IMR-90 (cell line): ENCODE measurements at regions not wholly inside any gene's neighbourhood (a gene's known extent, or its start where the extent isn't known, plus 50 kb on each side); places are given as distances from the start of the nearest gene placed in this dataset.

Experiments
- ATAC-seq: fragments of 200-7000 bp; cut with Tn5 transposase; 2 replicates; pipeline ENCODE4 v1.9.1; 2020; ENCODE audit warnings: low read depth, mild to moderate bottlenecking, moderate library complexity
- BruUV-seq: library from RNA; stranded (reverse); fragments of 400-500 nt; replicated peaks from 2 replicates; lab custom pipeline; 2021; lab: Mats Ljungman, UMichigan
- CTCF ChIA-PET: fragments of 300-600 bp; formaldehyde crosslinking; extraction: SDS; loops from one replicate; lab custom pipeline; 2021; ENCODE audit warnings: antibody characterized with exemption; lab: Yijun Ruan, JAX
- POLR2A ChIA-PET: fragments of 300-600 bp; sonication (Branson Sonifier 250); formaldehyde crosslinking; loops from one replicate; lab custom pipeline; 2022; ENCODE audit warnings: antibody characterized with exemption; ENCODE audit not compliant: unreplicated experiment; lab: Charles Lee
- DNase-seq: peaks from one replicate; pipeline ENCODE4 v3.0.0; 2013
- H2AFZ ChIP-seq: replicated peaks from 2 replicates; pipeline ENCODE3; 2013; ENCODE audit warnings: low read length, mild to moderate bottlenecking; ENCODE audit not compliant: poor library complexity
- H2AK5ac ChIP-seq: 2 replicates; pipeline ENCODE4 v1.6.1; 2013; ENCODE audit warnings: low read depth, low read length, inconsistent platforms
- H2AK9ac ChIP-seq: replicated peaks from 2 replicates; pipeline ENCODE3; 2013; ENCODE audit warnings: mild to moderate bottlenecking, low read depth, low read length, moderate library complexity; ENCODE audit not compliant: poor library complexity
- H2BK120ac ChIP-seq: 2 replicates; pipeline ENCODE4 v1.6.1; 2013; ENCODE audit warnings: low read depth, low read length, inconsistent platforms
- H2BK15ac ChIP-seq: 3 replicates; pipeline ENCODE4 v1.6.1; 2013; ENCODE audit warnings: low read depth, low read length, inconsistent platforms
- H2BK20ac ChIP-seq: 2 replicates; pipeline ENCODE4 v1.6.1; 2013; ENCODE audit warnings: low read depth, mild to moderate bottlenecking, inconsistent platforms, low read length, moderate library complexity
- H2BK5ac ChIP-seq: 2 replicates; pipeline ENCODE4 v1.6.1; 2013; ENCODE audit warnings: mild to moderate bottlenecking, low read depth, low read length, inconsistent platforms; ENCODE audit not compliant: poor library complexity, severe bottlenecking
- H3K14ac ChIP-seq: replicated peaks from 2 replicates; pipeline ENCODE4 v1.6.1; 2013; ENCODE audit warnings: low read depth, low read length, inconsistent platforms
- H3K18ac ChIP-seq: 2 replicates; pipeline ENCODE4 v1.6.1; 2013; ENCODE audit warnings: low read depth, low read length, control low read depth
- H3K23ac ChIP-seq: 2 replicates; pipeline ENCODE4 v1.6.1; 2013; ENCODE audit warnings: low read depth, low read length, inconsistent platforms
- H3K27ac ChIP-seq: 2 replicates; pipeline ENCODE4 v1.5.1; 2013; ENCODE audit warnings: mild to moderate bottlenecking, control low read depth, low read length; ENCODE audit not compliant: insufficient read depth
- H3K27me3 ChIP-seq: 2 replicates; pipeline ENCODE4 v1.6.1; 2013; ENCODE audit warnings: low read length; ENCODE audit not compliant: control insufficient read depth, insufficient read depth
- H3K36me3 ChIP-seq: 2 replicates; pipeline ENCODE4 v1.6.1; 2013; ENCODE audit warnings: low read length, mixed read lengths; ENCODE audit not compliant: control insufficient read depth, insufficient read depth
- H3K4ac ChIP-seq: 2 replicates; pipeline ENCODE4 v1.6.1; 2013; ENCODE audit warnings: low read depth, low read length, inconsistent platforms
- H3K4me1 ChIP-seq: 2 replicates; pipeline ENCODE4 v1.6.1; 2013; ENCODE audit warnings: low read length, mixed read lengths; ENCODE audit not compliant: control insufficient read depth, insufficient read depth
- H3K4me2 ChIP-seq: 2 replicates; pipeline ENCODE4 v1.6.1; 2013; ENCODE audit warnings: low read depth, mild to moderate bottlenecking, control low read depth, low read length, moderate library complexity
- H3K4me3 ChIP-seq: 2 replicates; pipeline ENCODE4 v1.5.1; 2013; ENCODE audit warnings: low read depth, mild to moderate bottlenecking, control low read depth, low read length, moderate library complexity; ENCODE audit not compliant: insufficient read depth
- H3K56ac ChIP-seq: 2 replicates; pipeline ENCODE4 v1.6.1; 2013; ENCODE audit warnings: low read length, inconsistent platforms; ENCODE audit not compliant: insufficient read depth; ENCODE audit errors: extremely low read depth
- H3K79me1 ChIP-seq, 2 experiments: 2 replicates each; pipeline ENCODE4 v1.6.1; 2013; ENCODE audit warnings: low read length in 2 of 2, inconsistent platforms in 1 of 2, low read depth in 1 of 2
- H3K9ac ChIP-seq: 2 replicates; pipeline ENCODE4 v1.6.1; 2013; ENCODE audit warnings: low read depth, low read length, control low read depth
- H3K9me1 ChIP-seq: 2 replicates; pipeline ENCODE4 v1.6.1; 2013; ENCODE audit warnings: low read length, inconsistent platforms; ENCODE audit not compliant: insufficient read depth
- H3K9me3 ChIP-seq: 2 replicates; pipeline ENCODE4 v1.6.1; 2013; ENCODE audit warnings: low read length; ENCODE audit not compliant: control insufficient read depth, insufficient read depth
- H4K20me1 ChIP-seq: 2 replicates; pipeline ENCODE4 v1.6.1; 2013; ENCODE audit warnings: low read length, inconsistent platforms; ENCODE audit not compliant: insufficient read depth
- H4K5ac ChIP-seq: 2 replicates; pipeline ENCODE4 v1.6.1; 2013; ENCODE audit warnings: mild to moderate bottlenecking, low read depth, low read length, control low read depth
- H4K8ac ChIP-seq, 2 experiments: 2 replicates each; pipeline ENCODE4 v1.6.1; 2013; ENCODE audit warnings: low read depth in 2 of 2, low read length in 2 of 2, control low read depth in 1 of 2, inconsistent platforms in 1 of 2
- H4K91ac ChIP-seq: 2 replicates; pipeline ENCODE4 v1.6.1; 2013; ENCODE audit warnings: low read depth, low read length, inconsistent platforms; ENCODE audit not compliant: insufficient read depth
- WGBS, 2 experiments: methylation state at CpG; one replicate each; pipeline versions ENCODE4 v1.1.5 to v1.1.7; 2013; ENCODE audit warnings: missing lambda C conversion rate in 2 of 2; ENCODE audit not compliant: insufficient read length in 1 of 2; ENCODE audit errors: extremely low coverage in 2 of 2; 5-methylcytosine and 5-hydroxymethylcytosine counted together
- dilution Hi-C: fragments of 300-500 bp; cut with HindIII; formaldehyde crosslinking; loops from one replicate; pipeline ENCODE4 v1.14.3; 2018; ENCODE audit warnings: low sequenced_read_pairs; ENCODE audit not compliant: unreplicated experiment
- in situ Hi-C: fragments of 300-500 bp; cut with MboI; formaldehyde crosslinking; loops from 3 replicates; pipeline ENCODE4 v1.14.3; 2019; ENCODE audit warnings: low sequenced_read_pairs, inconsistent platforms, mixed read lengths
- intact Hi-C: fragments of 100-400 bp; cut with micrococcal nuclease; formaldehyde crosslinking; loops from 2 replicates; pipeline ENCODE4 v1.10.0; 2022
- TF ChIP-seq, protein P1 (sequence below): fragments of 150-350 bp; IDR thresholded peaks from 2 replicates; pipeline ENCODE4 v1.6.1; 2017; ENCODE audit warnings: mild to moderate bottlenecking, antibody characterized with exemption, low read length, low read depth

- no peak overlapping the region for H4K91ac ChIP-seq
- TF ChIP-seq, protein P1, sequence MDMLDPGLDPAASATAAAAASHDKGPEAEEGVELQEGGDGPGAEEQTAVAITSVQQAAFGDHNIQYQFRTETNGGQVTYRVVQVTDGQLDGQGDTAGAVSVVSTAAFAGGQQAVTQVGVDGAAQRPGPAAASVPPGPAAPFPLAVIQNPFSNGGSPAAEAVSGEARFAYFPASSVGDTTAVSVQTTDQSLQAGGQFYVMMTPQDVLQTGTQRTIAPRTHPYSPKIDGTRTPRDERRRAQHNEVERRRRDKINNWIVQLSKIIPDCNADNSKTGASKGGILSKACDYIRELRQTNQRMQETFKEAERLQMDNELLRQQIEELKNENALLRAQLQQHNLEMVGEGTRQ = no peak
- H4K5ac ChIP-seq = no peak overlapping the region
- no peaks in the 10 kb centered on the region for H3K36me3 ChIP-seq
- H3K4me2 ChIP-seq = no peak overlapping the region
- no peak overlapping the region for H3K23ac ChIP-seq
- H2AFZ ChIP-seq = no peak overlapping the region
- H2BK5ac ChIP-seq = no peak overlapping the region
- no peak overlapping the region for H2BK20ac ChIP-seq
- no peak overlapping the region for H2BK120ac ChIP-seq
- H3K27me3 ChIP-seq = no peaks in the 10 kb centered on the region
- no peak overlapping the region for H3K27ac ChIP-seq
- H4K8ac ChIP-seq = no peak overlapping the region
- dilution Hi-C loops (no loop called here), intact Hi-C loops (no loop called here), in situ Hi-C loops (no loop called here)
- no peak overlapping the region for H3K4me3 ChIP-seq
- CTCF ChIA-PET = no interaction called here
- no peak overlapping the region for H3K4ac ChIP-seq
- no peak overlapping the region for H3K9ac ChIP-seq
- H3K79me1 ChIP-seq = no peaks in the 10 kb centered on the region
- no peak overlapping the region for H2AK9ac ChIP-seq
- no TSS peak for BruUV-seq
- WGBS, 2 experiments = no CpG with 5 or more reads among the region's 2 CpGs
- ATAC-seq (no peak), DNase-seq (no peak)
- H3K9me1 ChIP-seq = no peaks in the 10 kb centered on the region
- no peaks in the 10 kb centered on the region for H4K20me1 ChIP-seq
- no peak overlapping the region for H3K56ac ChIP-seq
- H2AK5ac ChIP-seq = no peak overlapping the region
- no peak overlapping the region for H3K14ac ChIP-seq
- H2BK15ac ChIP-seq = no peak overlapping the region
- POLR2A ChIA-PET = no interaction called here
- no peaks in the 10 kb centered on the region for H3K4me1 ChIP-seq
- no peaks in the 10 kb centered on the region for H3K9me3 ChIP-seq
- H3K18ac ChIP-seq = no peak overlapping the region
Observed at GRCh38 chr2:195390686-195391321, 266.2 kb upstream of the SLC39A10 start.
